Spleen (tissue), 7 donors: ENCODE measurements at regions not wholly inside any gene's neighbourhood (a gene's known extent, or its start where the extent isn't known, plus 50 kb on each side); places are given as distances from the start of the nearest gene placed in this dataset.

ENCODE experiments used
- CTCF ChIP-seq, 11 experiments: fragments of 200-600 bp in 7 of 11; fragments of 450-650 bp in 4 of 11; sonication (generic) in 4 of 11; IDR thresholded peaks in 8 of 11; conservative IDR thresholded peaks in 3 of 11; 1 replicate in 7 of 11; 2 replicates in 4 of 11; pipeline versions ENCODE4 v1.4.0 to v1.8.0; 2016 to 2021; ENCODE audit warnings: antibody characterized with exemption in 11 of 11, inconsistent platforms in 4 of 11, mild to moderate bottlenecking in 1 of 11
- POLR2A ChIP-seq, 3 donors: fragments of 450-650 bp; IDR thresholded peaks; one replicate each; pipeline ENCODE4 v1.5.1; 2017; ENCODE audit warnings: antibody characterized with exemption in 3 of 3, mild to moderate bottlenecking in 1 of 3
- donor health status: DM: no; HTN: no; CAD: no; lungs with moderate emphysema.
- donor health status: DM: no; HTN: no; CAD: no.
- donor health status: DM: no; HTN: no; CAD: no.

- TF ChIP-seq CTCF (IDR thresholded peaks at IDR 0.05 in 8 of 11, conservative IDR thresholded peaks at IDR 0.05 in 3 of 11), result no peak
- TF ChIP-seq POLR2A (IDR thresholded peaks at IDR 0.05), result no peak
These were observed 2209.9 kb downstream of the PCDH7 start for GRCh38 chr4:32929796-32930699.
